Activated CD4-positive, alpha-beta T cell treated with anti-CD3 and anti-CD28 coated beads, Interleukin-10, Interleukin-2, amounts not matched to agents 100 ng/mL and 50 ng/mL, durations not matched to agents 16 hours and 8 hours (primary cell): ENCODE measurements at regions not wholly inside any gene's neighbourhood (a gene's known extent, or its start where the extent isn't known, plus 50 kb on each side); places are given as distances from the start of the nearest gene placed in this dataset.
"Not testable (repeated sequence)": the region's sequence is repeated elsewhere in the genome, so short reads cannot be mapped to it uniquely, and the experiment has no call there.

Source experiments
- DNase-seq: peaks from one replicate; pipeline ENCODE4 v3.0.0-alpha.2; 2020

DNA sequence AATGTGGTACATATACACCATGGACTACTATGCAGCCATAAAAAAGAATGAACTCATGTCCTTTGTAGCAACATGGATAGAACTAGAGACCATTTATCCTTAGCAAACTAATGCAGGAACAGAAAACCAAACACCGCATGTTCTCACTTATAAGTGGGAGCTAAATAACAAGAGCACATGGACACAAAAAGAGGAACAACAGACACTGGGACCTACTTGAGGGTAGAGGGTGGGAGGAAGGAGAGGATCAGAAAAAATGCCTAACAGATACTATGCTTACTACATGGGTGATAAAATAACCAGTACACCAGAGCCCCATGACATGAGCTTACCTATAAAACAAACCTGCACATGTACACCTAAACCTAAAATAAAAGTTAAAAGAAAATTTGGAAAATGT is 82.0 kb upstream of the ADRB2 start:
- DNase-seq = not testable (repeated sequence)

- DNase-seq = no peak
Observed at GRCh38 chr5:148746826-148747535, 79.4 kb upstream of the ADRB2 start.

GRCh38 chr5:148747536-148747906 is 78.9 kb upstream of the ADRB2 start:
- DNase-seq = no peak

- no peak for DNase-seq
Observed at GRCh38 chr5:148748702-148749392, 77.6 kb upstream of the ADRB2 start.

DNA sequence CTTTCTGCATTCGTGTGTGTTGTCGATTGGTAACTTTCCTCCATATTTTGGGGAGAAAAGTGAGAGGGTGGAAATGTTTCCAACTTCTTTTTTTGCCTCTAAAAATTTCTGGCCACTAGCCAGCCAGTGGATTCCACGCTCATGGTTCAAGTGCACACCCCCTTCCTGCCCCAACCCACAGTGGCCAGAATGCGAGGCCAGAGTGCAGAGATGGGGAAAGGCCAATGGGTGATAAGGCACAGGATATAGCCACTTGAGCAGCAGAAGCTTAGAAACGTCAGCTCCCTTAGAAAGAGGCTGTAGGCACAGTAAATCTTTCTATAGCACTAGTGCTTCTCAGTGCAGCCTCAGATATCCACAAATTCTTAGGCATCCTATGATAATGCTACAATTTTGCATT is 75.8 kb upstream of the ADRB2 start:
- no peak for DNase-seq

- no peak for DNase-seq
Observed at GRCh38 chr5:148751025-148751424, 75.4 kb upstream of the ADRB2 start.

GRCh38 chr5:148752375-148752774 is 74.0 kb upstream of the ADRB2 start:
- DNase-seq = not testable (repeated sequence)

- DNase-seq = no peak
Observed at GRCh38 chr5:148759101-148759500, 67.3 kb upstream of the ADRB2 start.

DNA sequence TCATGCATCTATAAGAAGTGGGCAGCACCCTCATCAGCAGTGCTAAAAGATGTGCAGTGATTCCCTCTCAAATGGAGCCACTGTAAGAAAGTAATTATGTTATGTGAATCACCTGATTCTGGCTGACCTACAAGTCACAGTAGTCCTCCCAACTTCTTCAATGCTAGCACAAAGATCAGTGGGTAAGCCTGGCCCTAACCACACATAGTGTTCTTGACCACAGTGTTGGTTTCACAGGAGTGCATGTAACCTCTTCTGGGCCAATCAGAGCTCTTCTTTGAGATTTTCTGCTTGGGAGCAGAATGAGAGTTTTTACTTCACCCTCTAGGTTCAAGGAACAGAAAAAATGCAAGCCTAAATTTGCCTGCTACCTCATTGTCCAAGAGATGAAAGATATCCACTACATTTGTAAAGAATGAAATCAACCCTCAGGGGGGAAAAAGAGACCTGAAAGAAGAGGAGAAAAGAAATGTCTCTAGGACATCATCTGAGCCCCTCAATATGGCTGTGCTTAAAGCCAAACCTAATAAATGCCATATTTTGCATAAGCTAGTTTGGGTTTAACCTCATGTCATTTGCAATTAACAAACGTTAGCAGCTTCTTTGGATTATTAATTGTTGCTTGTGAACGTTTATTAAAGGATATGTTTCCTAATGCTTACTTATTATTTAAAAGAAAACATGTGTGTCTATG is 65.3 kb upstream of the ADRB2 start:
- peak; percentile 51 for DNase-seq

DNA sequence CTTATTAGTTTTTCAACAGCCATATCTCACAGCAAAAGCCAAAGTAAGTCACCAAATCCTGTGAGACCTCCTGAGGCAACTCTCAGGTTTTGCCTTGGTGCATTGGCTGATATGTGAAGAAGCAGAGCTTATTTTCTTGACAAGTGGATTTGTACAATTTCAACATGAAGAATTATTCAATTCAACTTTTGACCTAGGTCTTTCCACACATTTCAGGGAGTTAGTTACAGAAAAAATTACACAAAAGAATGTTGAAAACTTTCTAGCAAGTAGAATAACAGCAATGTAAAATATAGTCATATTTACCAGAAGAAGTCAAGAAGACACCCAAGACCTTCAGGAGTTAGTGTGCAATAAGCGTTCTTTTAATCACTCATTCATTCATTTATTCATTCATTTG is 62.4 kb upstream of the ADRB2 start:
- no peak for DNase-seq

DNA sequence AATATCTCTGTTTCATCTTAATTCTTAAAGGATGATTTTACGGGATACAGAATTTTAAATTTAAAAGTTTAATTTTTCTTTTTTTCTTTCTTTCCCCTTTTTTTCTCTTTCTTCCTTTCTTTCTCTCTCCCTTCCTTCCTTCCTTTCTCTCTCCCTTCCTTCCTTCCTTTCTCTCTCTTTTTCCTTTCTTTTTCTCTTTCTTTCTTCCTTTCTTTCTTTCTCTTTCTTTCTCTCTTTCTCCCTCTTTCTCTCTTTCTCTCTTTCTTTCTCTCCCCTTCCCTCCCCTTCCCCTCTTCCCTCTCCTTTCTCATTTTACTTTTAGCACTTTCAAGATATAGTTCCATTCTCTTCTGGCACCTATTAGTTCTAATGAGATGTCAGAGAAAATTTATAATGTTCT is 61.4 kb upstream of the ADRB2 start:
- no peak for DNase-seq

DNA sequence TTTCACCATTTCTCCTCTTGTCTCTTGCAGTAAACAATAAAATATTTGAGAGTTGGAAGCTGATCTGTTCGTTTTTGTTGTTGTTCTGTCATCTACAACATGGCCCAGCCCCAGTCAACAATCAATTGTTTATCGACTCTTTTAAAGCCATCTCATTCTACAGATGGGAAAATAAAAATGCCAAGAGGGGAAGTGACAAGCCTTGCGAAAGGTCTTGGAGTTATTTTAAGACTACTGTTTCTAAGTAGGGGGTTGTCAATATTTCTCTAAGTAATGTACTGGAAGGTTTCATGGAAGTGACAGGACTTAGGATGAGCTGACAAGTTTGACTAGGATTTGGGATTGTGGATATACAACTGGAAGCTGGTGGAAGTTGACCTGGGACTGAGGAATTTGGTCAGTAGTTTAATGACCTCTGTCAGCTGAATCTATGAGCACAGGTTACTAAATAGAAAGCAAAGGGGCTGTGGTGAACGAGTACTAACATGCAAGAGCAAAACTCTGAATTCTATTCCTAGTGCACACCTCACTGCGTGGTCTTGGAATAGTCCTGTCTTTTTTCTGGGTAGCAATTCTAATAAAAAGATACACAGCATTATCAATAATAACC is 57.5 kb upstream of the ADRB2 start:
- no peak for DNase-seq

DNA sequence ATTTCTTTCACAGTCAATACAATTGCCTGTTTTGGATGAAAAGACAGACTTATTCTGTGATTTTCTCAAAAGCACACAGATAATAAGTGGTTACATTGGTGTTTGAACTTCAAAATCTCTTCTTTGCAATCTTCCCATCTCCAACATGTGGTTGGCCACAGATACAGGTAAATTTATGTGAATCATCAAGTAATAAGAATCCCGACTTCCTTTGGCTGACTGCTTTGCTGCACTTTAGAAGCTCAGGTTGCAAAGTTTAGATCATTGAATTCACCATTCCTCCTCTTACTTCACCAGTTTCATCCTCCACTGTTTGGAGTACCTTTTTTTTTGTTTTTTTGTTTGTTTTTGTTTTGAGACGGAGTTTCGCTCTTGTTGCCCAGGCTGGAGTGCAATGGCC is 56.5 kb upstream of the ADRB2 start:
- no peak for DNase-seq

- no peak for DNase-seq
Observed at GRCh38 chr5:148774313-148774712, 52.1 kb upstream of the ADRB2 start.

DNA sequence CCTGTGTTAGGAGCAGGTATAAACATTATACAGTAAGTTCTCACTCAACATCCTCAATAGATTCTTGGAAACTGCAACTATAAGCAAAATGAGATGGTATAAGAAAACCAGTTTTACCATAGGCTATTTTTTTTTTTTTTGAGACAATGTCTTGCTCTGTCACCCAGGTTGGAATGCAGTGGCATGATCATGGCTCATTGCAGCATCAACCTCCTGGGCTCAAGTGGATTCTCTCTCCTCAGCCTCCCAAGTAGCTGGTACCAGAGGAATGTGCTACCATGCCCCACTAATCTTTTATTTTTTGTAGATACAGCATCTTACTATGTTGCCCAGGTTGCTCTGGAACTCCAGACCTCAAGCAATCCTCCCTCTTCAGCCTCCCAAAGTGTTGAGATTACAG is 50.1 kb upstream of the ADRB2 start:
- DNase-seq = no peak
